Activated T-helper 9 cell treated with anti-CD3 and anti-CD28 coated beads, Interleukin-2, amount 50 U/mL, for 16 hours (primary cell): ENCODE measurements at regions not wholly inside any gene's neighbourhood (a gene's known extent, or its start where the extent isn't known, plus 50 kb on each side); places are given as distances from the start of the nearest gene placed in this dataset.
"Not testable (repeated sequence)": the region's sequence is repeated elsewhere in the genome, so short reads cannot be mapped to it uniquely, and the experiment has no call there.

Experiments used
- DNase-seq: peaks from one replicate; pipeline ENCODE4 v3.0.0-alpha.2; 2020; ENCODE audit warnings: low read depth

DNA sequence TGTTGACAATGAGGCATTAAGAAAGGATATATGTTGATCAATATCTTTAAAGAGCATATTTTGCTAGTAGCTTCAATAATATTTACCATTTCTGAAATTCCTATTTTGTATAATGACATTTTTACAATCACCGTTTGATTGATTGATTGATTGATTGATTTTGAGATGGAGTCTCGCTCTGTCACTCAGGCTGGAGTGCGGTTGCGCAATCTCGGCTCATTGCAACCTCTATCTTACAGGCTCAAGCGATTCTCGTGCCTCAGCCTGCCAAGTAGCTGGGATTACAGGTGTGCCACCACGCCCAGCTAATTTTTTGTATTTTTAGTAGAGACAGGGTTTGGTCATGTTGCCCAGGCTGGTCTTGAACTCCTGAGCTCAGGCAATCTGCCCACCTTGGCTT, 150.9 kb upstream of the TEX13D start:
- DNase-seq: not testable (repeated sequence)

DNA sequence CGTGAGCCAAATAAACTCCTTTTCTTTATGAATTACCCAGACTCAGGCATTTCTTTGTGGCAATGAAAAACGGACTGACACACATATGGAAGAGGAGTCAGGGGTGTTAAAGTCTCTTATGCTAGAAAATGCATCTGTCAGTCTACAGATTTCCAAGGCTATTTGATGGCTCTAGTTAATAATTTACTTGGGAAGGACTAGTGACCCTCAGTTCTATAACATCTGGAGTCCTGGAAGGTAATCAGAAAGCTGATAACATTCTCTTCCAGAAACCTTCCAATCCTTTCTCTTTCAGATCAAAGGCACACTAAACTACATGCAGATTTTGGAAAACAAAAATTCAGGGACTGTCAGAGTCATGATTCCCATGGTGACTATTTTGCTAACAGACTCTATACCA, 142.0 kb upstream of the TEX13D start:
- no peak for DNase-seq

DNA sequence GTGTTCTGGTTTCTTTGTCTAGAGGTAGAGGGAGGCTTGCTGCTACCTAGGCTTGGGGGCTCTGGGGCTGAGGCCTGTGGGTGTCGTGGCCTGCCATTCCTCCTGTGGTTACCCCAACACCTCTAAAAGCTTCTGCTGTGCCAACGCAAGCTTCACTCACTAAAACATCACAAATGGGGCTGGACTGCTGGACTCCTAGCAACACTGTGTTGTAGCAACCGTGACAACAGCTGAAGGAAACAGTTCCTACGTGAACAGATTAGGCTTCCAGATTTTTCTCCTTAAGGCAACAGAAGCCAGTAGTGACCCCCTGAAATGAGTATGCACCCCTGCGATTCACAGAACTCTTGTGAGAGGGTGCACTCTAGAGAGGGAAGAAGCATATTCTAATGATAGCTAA, 138.3 kb upstream of the TEX13D start:
- no peak for DNase-seq

DNA sequence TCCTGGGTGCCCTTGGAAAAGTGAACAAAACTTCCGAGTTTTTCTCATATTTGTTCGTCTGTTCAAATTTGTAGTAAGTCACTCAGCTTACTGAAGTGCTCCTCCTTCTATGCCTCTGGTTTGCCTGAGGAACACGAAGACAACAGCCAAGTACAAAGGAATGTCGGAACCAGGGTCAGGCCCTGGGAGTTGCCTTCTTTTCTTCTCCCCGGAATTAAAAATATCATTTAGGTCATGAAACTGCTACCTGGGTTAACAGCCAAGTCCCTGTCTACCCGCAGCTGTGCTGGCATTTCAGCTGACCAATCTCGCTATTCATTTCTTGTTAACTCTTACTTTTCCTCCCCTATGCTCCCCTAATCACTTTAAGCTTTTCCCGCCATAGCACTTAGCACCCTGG, 137.6 kb upstream of the TEX13D start:
- no peak for DNase-seq

DNA sequence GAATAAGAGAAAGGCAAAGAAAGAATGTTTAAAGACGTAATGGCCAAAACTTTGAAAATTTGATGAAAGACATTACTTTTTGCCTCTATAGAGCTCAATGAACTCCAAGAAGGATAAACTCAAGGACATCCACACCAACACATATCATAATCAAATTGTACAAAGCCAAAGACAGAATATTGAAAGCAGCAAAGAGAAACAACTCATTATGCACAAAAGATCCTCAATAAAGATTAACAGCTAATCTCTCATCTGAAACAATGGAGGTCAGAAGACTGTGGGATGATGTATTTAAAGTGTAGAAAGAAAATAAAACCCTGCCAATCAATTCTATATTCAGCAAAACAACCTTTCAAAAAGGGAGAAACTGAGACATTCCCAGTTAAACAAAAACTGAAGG, 129.1 kb upstream of the TEX13D start:
- DNase-seq: no peak

DNA sequence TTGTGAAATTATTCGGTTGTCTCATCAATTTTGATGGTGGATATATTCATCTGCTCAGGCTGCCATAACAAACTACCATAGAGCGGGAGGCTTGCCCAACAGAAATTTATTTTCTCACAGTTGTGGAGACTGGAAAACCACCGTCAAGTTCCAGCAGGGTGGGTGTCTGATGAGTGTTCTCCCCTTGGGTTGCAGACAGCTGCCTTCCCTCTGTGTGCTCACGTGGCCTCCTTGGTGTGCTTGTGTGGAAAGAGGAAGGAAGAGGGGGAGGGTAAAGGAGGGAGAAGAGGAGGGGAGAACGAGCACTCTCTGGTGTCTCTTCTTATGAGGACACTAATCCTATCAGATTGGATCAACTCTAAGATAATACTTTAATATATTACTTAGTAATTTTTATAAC, 123.8 kb upstream of the TEX13D start:
- DNase-seq: no peak

DNA sequence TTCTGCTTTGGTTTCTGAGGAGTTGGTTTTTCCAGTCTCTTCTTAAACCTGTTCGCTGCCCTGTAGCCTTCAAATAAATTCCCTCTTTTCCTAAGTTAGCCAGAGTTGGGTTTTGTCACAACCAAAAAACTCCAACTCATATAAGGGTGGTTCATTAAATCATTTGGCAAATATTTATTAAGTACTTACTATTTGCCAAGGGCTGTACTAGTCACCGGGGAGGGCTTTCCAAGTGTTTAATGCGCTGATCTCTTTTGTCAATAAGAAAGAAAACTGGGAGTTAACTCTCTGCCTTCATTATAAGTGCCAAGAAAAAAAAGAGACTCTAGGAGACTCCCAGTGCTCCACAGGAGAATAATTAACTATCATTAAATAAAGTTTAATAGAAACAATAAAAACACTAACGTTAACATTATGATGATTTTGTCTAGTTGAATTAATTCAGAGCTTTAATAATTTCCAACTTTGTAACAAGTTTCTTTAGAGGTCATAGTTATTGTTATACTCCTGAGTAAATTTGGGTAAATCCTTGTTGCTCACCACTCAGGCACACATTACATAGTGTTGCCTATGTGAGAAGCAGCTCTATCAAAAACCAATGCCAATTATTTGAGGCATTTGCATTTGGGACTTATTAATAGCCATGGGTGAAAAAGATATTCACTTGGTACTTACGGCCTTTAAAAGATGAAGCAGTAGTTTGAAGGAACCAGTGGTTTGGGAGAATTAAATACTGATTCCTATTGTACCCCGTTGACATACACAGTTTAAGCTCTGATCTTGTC, 122.5 kb upstream of the TEX13D start:
- DNase-seq: no peak

DNA sequence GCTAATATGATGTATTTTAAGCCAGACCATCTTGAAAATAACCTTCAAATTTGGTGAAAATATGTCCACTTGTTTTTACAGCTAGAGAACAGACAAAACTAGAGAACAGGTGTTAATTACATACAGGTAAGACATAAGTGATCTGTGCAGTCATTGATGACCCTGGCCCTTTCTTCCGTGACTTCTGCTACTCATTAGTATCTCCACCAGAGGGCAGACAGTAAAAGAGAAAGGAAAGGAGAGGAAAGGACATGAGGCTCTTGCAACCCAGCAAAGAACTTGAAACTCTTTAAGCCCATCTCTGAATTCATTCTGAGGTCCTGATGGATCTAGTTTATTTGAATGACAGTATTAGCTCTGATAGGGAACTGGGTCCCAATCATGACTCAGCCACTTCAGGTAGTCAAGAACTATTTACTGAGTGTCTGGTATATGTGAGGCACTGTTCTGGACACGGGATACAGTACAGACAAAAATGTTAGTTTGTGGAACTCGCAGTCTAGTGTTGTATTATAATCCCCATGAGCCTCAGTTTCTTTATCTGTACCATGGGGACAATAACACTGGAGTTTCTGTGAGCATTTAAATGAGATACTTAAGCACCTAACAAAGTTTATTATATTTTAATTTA, 121.0 kb upstream of the TEX13D start:
- no peak for DNase-seq

DNA sequence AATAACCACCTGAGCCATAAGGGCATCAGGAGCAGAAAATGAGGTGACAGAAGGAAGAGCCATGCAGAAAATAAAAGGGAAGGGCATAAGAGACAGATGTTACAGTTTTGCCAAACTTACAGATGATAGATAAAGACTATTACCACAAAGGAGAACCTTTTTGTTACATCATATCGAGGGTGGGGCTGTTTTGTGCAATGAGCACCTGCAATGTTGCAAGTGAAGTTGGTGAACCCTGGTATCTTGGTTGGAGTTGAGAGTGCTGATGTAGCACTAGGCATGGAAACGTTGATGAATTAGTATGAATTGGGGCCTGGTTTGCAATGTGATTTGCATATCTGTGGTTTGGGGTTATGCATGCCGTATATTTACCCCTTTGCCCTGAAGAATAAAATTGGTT, 119.8 kb upstream of the TEX13D start:
- no peak for DNase-seq

DNA sequence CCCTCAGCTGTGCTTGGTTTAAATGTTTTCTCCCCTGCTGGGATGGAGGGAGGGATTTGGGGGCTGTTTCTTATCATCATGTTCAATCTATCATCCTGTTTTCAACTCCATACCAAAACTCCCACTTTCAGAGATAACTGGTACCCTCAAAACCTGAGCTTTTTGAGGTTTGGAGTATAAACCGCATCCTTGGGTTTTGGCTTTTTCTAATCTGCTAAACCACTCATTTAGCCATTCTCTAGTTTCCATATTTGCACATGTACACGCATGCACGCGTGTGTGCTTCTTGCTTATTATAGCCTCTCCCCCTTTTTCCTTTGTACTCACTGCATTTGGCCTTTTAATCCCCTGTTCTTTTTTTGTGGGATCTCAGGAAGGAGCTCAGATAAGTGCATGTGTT, 116.7 kb upstream of the TEX13D start:
- DNase-seq: no peak

DNA sequence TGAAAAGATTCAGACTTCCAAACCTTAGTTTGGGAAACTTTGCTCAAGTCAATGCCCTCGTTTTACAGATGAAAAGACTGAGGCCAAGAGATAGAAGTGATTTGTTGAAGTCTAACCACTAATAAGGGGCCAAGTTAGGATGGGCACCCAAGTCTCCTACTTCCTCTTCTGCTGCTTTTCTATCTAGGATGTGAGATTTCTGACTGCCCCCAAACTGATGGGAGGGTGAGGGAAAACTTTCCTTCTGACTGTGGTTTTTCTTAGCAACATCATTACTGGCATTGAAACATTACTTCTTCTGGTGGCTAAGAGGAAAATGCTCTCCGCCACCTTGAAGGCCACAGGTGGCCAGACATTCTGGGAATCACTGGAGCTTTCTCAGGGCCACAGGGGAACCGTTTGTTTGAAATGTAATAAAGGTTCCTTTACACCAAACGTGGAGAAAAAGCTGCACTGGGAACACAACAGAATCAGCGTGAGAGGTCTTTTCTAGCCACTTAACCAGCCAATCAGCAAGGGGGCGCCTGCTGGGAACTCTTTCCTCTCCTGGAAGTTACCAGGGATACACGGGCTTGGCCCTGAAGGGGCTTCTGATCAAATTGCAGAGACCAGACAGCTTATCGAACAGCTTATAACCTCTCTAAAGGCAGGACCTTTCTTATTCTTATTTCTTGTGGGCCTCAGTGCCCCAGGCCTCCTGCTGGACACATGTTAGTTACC, 115.9 kb upstream of the TEX13D start:
- DNase-seq: no peak

DNA sequence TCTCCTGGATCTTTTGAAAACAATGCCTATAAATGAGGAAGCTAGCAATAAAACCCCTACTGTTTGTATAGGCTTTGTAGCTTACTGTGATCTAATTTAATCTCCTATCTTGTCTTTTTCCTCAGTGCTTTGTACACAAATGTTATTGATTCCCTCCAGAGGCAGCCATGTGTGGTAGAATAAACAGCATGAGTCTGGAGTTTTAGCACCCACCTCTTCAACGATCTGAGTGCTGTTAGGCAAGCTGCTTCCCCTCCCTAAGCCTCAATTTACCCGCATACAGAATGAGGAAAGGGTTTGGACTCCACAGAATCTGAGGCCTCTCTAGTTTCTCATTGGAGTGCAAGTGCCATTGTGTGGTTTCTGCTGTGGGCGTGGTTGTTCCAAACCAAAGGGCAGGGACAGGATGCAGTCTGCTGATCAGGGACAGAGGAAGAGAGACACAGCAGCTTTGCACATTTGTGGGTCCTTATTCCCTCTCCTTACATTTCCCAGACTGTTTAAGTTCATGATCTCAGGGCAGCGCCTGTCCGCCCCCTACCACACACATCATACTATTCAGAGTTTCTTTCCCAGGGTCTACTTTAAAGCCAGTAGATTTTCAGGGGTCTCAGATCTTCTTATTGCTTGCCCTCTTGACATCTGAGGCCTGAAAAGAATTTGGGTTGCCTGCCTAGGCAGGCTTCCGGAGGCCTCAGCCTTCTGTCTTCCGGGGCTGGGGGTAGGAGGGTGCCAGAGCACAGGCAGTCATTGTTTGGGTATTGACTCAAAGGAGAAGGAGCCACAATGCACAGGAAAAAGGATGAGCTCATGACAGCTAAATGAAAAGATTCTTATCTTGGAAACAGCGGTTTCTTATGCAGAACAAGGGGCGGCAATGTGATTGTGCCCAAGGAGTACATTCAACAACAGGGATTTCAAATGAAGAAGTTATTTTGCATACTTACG, 114.9 kb upstream of the TEX13D start:
- peak; percentile 34 for DNase-seq

DNA sequence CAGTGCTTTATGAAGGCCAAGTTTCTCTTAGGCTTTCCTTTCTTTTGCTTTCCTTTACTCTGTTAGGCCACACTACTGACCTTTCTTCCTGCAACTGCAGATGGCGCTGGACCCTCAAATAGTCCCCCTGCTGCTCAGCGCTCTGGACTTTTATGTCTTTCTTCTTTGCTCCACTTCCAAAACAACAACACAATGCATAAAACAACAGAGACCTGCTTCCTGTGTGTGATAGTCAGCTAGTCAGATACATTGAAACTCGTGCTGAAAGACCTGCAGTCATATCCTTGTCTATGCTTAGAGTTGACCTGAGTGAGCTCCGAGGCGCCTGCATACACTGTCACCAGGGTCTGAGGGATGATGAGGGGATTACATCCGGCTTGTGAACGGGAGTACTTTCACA, 108.9 kb upstream of the TEX13D start:
- DNase-seq: no peak

DNA sequence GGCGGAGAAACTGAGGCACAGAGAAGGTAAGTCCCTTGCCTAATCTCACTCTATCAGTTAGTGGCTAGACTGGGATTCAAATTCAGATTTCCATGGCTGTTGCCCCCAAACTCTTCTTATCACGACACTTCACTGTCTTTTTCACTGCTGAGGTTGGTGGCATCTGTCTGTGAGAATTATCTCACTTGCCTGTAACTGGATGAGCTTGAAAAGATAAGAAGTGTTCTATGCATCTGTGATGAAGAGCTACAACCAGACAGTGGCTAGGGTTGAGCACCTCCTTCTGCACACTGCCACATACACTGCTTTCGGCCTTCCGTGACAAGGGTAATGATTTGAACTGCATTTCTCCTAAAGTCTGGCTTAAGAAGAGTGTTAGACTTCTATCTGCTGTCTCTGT, 107.9 kb upstream of the TEX13D start:
- no peak for DNase-seq

DNA sequence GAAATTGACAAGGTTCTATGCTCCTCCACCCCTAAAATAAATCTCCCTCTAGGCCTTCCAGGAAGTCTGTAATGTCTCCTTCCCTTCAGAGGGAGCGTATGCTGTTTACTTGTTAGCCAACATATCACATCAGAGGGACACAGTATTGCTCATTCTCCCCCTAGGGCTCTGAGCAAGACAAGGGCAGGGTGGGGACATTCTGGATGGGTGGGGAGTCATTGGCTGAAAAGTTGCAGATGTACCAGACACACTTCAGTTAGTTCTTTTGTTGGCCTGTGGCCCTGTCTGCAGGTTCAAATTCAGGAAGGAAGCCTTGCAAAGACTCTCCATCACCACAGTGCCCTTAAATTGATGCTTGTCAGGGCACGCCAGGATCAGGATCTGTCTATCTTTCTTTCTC, 106.3 kb upstream of the TEX13D start:
- no peak for DNase-seq

DNA sequence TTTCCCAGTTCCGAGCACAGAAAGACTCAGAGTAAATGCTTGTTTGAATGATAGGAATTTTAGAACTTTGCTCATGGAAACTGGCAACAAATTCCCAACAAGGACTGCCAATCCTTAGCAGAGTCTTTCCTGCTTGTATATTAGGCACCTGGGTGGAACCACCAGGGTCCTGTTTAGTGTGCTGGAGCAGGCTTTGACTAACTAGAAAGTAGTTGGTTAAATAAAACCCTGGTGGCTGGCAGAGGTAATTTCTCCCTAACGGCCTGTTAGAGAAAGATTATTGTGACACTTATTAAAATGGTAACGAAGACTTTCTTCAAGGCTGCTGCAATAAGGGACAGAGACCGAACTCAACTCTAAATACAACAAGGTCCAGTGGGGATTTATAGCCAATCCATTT, 103.6 kb upstream of the TEX13D start:
- DNase-seq: no peak

DNA sequence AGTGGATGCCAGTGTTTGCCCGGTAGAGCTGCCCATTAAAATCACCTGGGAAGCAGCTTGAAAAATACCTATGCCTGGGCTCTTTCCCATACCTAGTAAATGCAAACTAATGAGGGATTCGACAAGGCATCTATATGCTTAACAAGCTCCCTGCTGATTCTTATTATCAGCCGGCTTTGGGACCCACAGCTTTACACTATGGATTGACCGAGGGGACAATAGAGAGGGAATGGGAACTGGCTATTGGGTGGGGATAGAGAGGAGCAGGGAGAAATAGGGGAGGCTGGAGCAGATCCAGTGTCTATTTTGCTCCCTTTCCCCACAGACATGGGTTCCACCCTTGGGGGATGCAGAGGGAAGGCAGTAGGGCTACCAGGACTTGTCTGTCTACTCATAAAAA, 103.1 kb upstream of the TEX13D start:
- no peak for DNase-seq

DNA sequence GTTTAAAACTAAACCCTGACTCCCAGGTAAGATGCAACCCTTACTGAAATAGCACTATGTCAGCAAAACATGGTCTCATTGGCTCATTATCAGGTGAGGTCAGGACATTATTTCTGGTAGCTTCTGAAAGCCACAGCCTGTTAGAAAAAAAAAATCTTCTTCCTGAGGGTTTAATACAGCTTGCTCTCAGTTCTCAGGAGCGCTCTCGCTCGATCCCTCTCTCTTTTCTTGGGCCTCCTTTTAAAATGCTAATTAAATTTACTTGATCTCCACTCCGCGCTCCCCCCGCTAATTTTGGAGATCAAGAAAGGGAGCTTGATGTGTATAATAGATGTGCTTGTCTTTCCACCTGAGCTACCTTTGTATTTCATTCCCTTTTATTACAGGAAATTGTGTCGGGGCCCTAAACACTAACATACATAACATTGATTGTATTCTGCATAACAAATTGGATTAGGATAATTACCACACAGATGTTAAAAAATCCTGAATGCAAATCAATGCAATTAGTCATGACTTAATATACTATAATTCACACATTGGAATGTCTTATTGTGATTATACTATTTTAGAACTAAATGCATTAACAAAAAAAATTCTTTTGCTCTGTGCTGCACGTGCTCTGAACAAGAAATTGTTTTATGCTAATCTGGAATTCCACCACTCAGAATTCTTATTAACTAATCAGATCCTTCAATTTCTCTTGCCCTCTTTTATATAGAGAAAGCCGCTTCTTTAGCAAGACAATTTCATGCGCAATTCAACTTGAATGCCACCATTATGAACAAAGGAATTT, 101.6 kb upstream of the TEX13D start:
- no peak for DNase-seq

DNA sequence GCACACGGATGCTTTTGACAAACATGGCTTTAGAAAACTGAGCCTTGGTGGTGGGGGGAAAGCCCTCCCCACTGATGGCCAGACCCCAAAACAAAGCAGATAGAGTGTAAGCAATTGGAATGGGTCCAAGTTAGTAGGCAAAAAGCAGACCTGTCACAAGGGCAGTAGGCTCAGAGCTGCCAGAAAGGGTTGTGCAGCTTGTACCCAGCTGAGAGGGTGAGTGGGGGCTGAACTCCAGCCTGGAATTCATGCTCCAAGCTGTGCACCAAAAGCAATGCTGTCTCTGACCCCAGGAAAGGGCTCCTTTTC, 101.1 kb upstream of the TEX13D start:
- no peak for DNase-seq

DNA sequence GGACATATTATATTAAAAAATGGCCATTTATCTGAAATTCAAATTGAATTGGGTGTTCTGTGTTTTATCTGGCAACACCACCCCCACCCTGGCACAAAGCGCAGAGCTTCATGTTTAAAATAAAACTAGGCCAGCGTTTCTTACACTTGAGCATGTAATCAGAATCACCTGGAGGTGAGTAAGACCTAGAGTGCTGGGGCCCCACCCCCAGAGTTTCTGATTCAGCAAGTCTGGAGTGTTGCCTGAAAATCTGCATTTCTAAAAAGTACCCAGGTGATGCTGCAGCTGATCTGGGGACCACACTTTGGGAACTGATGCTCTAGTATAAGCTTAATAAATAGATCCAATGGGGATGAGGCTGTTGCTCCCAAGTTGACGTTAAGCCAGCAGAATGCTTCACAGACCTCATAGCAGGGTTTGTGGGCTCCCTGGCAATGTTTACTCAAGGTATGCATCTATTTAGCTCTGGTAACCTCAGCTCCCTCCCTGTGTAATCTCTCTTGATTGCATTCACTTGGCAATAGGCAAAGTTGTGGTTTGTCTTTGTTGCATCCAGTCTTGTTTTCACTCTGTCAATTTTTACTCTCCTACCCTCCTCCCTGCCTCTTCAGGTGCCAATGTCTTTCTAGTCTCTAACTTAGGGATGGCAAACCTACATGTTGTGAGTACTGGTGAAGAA, 99.8 kb upstream of the TEX13D start:
- peak; percentile 23 for DNase-seq

DNA sequence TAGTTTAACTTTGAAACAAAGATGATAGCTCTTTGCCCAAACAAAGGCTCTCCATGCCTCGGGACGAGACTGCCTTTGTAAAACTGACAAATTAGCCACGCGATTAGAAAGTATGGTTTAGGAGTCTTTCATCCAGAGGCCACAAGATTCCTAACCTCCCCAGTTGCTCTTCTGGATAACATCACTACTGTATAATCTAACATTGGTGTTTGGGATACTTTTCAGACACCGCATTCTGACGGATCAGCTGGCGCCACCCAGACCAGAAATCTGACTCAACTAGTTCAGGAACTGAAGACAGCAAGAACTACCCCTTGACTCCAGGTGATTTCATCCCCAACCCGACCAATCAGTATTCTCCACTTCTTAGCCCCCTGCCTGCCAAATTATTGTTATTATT, 98.1 kb upstream of the TEX13D start:
- no peak for DNase-seq
